GM19023 (cell line): ENCODE measurements at regions not wholly inside any gene's neighbourhood (a gene's known extent, or its start where the extent isn't known, plus 50 kb on each side); places are given as distances from the start of the nearest gene placed in this dataset.
"Not testable (repeated sequence)": the region's sequence is repeated elsewhere in the genome, so short reads cannot be mapped to it uniquely, and the experiment has no call there.

Experiments used
- ATAC-seq: cut with Tn5 transposase; IDR thresholded peaks from one replicate; pipeline ENCODE4 v1.9.1; 2021; ENCODE audit warnings: mild to moderate bottlenecking, moderate library complexity; ENCODE audit not compliant: unreplicated experiment

DNA sequence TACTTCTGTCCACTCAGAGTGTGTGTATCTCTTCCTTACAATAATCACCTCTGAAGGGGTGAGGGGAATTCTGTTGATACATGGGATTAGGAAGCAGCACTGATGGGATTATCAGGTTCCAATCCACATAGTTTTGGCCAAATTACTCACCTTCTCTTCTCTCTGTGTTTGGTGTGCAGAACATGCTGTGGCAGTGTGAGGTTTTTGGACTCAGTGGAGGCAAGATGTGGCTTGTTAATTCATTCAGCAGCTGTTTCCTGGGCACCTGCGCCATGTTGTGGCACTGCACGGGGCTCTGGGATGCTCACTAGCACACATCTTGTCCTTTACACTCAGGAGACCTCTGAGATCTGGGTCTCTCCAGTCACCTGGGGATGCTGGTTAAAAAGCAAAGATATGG, 350.3 kb upstream of the HS6ST1 start:
- no peak for ATAC-seq

DNA sequence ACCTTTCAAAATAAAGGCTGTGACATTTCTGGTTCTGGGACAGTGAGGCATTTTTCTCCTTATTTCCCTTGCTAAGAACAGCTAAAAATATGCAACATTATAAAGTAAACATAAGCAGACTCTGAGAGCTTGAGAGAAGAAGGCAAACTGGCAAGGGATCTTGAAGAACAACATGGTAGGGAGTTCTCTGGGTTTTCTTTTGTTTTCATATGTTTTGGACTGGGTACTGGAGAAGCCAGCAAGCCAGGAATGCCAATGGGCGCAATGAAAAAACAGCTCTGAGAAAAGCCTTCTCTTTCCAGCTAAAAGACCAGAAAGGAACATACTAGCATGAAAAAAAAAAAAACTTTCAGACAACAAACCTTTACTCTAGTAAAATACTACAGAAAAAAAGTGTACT, 351.4 kb upstream of the HS6ST1 start:
- ATAC-seq = no peak

DNA sequence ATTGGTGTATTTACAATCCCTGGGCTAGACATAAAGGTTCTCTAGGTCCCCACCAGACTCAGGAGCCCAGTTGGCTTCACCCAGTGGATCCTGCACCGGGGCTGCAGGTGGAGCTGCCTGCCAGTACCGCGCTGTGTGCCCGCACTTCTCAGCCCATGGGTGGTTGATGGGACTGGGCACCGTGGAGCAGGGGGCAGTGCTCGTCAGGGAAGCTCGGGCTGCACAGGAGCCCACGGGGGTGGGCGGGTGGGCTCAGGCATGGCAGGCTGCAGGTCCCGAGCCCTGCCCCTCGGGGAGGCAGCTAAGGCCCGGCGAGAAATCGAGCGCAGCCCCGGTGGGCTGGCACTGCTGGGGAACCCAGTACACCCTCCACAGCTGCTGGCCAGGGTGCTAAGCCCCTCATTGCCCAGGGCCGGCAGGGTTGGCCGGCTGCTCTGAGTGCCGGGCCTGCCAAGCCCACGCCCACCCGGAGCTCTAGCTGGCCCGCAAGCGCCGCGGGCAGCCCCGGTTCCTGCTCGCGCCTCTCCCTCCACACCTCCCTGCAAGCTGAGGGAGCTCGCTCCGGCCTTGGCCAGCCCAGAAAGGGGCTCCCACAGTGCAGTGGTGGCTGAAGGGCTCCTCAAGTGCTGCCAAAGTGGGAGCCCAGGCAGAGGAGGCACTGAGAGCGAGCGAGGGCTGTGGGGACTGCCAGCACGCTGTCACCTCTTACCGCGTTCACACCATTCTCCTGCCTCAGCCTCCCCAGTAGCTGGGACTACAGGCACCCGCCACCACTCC, 353.5 kb upstream of the HS6ST1 start:
- ATAC-seq = not testable (repeated sequence)

DNA sequence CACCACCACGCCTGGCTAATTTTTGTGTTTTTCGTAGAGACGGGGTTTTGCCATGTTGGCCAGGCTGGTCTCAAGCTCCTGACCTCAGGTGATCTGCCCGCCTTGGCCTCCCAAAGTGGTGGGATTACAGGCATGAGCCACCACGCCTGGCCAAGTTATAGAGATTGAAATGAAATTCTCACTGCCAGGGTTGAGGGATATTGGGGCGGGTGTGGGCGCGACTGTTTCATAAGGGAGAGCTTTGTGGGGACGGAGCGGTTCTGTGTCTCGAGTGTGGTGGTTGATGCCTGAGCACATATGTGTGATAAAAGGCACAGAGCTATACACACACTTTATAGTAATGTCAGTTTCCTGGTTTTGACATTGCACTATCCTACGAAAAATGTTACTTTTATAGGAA, 361.0 kb upstream of the HS6ST1 start:
- not testable (repeated sequence) for ATAC-seq

DNA sequence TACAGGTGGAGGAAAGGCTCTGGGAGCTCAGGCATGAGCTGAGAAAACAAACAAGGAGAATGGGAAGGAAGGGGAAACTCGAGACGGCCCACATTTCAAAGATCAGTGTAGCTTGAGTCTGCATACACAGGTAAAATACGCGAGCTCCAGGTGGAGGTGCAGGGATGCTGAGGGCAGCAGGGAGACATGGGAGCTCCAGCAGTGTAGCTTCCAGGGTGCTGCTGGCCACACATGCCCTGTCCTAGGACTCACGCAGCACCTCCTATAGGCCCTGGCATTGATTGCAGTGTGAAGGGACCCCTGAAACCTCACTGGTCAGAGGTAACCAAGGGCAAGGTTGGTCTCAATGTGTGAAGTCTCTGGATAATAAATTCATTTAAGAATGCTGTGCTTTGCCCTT, 362.8 kb upstream of the HS6ST1 start:
- ATAC-seq = no peak

DNA sequence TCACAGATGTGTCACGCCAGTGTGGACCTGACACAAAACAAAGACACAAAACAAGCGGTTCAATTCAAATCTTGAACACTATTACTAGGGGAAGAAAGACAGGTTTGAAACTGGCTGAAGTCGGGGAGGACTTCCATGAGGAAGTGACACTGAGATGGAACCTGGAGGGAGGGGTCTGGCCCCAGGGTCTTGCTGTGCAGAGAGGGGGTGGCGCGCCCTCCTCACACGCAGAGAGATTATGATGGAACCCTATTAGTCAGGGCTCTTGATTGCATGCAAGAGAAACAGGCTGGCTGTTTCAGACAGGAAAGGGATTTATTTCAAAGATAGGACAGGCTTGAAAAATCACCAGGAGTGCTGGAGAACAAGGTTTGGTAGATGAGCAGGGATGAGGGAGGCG, 363.6 kb upstream of the HS6ST1 start:
- ATAC-seq = no peak

DNA sequence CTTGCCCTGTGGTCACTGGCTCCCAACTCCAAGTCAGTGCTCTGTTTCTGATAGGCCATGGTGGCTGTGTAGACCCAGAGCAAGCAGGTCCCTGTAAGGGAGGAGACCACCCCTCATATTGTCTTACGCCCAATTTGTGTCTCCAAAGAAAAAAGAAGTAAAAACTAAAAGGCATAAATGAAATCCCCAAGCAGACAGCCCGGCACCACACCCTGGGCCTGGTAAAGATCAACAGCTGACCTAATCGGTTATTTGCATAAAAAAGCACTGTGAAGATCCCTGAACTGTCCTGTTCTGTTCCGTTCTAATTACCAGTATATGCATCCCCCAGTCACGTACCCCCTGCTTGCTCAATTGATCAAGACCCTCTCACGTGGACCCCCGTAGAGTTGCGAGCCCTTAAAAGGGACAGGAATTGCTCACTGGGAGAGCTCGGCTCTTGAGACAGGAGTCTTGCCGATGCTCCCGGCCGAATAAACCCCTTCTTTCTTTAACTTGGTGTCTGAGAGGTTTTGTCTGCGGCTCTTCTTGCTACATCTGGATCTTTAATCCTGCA, 364.1 kb upstream of the HS6ST1 start:
- ATAC-seq = no peak

DNA sequence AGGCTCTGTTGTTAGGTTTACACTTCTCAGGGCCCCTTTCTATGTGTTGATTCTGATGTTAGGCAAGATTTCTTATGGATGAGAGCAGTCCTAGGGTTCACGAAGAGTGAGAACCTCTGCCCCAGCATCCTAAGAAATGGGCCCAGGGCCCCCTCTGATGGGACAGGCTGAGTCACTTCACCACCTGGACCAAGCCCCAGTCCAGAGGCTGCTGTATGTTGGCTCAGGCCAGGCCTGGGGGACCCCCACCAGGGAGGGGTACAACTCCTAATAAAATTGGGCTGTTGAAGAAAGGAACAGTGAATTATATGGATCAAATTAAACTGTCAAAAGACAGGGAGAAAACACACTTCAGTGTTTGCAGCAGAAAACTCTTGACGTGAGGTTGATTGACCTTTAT, 365.9 kb upstream of the HS6ST1 start:
- ATAC-seq = no peak

DNA sequence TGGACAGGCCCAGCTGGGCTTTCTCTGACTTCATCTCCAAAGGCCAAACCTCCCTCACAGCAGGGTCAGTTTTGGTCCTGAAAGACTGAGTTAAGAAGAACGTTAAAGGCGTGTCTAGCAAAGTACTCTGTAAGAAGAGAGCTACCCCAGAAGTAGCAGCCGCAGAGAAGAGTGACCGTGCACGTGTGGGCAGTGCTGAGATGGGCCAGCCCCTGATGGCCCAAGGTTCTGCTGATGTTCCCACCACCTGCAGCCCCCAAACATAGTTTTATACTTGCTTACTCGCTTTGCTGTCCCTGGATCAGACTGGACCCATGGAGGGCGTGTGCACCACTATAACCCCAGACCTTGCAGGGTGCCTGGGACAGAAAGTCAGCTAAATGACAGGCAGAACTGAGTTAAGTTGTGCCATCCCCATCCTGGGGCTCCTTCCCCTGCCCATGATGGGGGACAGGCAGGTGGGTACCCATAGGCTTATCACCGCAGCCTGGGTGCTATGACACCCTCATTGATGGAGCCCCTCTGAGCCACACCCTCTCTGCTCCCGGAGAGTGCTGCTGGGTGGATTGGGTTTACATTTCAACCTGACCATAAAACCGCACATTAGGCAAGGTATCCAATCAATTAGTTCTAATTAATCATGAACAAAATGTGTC, 367.3 kb upstream of the HS6ST1 start:
- ATAC-seq = no peak

DNA sequence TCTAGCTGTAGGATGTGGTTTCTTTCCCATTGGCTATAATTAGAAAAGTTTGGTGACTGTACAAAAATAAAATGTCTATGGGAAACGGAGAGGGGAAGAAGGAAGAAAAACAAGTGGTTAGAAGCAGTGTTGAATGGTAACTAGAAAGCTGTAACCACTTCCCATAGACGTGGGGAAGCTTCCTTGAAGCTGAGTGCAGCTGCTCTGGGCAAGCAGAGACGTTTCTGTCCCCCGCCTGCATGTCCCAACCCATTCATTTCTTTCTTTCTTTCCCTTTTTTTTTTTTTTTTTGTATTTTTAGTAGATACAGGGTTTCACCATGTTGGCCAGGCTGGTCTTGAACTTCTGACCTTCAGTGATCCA, 367.8 kb upstream of the HS6ST1 start:
- ATAC-seq = no peak

DNA sequence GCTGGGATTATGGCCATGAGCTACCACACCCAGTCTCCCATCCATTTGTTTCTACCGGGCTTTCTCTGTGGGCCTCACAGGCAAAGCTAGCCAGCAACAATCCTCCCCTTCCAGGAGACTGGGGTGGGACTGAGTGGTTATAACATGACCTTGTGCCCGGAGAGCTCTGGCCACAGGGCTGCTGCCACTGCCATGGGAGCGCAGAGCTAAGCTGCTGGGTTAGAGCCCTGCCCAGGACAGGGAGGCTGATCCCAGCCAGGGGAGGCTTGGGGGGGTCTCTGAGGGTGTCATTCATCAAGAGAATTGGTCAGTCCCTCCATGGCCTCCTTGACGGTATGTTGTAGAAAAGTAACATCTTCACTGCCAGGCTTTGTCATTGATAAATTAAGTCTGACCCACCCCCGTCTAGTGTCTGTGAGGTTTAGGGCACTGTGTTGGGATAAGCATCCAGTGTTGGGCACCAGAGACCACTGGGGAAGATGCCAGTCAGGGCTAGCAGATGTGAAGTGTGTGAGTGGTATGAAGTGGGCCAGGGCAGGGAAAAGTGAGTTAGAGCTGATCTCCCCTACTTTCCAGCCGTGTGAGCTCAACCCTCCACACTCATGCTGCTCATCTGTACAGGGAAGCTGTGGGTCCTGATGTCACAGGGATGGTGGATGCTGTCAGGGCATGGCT, 368.4 kb upstream of the HS6ST1 start:
- ATAC-seq = no peak

DNA sequence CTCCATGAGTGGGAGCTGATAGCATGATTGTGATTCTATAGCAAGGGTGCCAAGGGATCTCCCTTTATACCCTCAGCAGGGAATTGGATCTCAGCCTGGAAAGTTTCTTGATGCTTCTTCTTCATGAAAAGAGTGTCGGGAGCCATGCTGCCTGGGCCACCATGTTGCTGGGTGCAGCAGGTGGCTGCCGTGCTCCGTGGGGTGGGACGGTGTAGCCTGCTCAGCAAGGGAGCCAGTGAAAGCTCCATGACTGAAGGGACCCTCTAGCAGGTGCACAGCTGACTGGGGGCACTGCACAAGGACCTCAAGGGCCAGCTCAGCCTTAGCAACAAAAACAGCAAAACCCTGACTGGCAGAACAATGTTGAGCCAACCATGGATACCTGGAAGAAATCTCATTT, 368.9 kb upstream of the HS6ST1 start:
- ATAC-seq = no peak

DNA sequence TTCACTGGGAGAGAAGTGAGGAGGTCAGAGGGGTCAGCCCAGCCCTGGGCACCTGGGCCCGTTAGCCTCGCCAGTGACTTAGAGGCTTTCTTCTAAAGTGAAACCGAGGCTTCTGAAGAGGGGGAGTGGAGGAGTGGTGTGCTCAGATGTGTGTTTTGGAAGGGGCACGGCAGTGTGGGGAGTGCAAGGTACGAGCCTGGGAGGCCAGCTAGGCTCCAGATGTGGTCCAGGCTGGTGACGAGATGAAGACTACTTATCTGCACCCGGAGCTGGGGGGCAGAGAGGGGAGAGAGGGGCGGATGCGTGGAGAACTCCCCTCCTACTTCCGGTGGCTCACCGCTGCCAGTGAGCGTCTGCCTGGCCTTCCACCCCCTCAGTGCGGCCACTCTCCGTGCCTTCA, 371.3 kb upstream of the HS6ST1 start:
- ATAC-seq = no peak

DNA sequence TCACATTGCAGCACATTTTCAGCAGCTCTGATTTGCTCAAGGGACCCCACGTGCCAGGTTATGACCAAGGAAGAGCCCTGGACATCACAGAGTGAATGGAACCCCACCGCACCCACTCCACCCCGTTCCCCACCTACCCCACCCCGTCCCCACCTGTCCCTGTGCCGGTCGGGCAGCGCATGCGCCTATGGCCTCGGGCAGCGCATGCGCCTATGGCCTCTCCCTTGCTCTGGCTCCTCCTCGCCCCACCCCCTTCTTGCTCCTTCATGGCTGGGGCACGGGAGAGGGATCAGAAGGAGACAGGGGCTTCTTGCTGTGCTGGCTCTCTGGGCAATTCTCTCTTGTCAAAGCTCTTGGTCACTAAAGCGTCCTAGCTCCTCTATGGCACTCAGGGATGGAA, 371.8 kb upstream of the HS6ST1 start:
- no peak for ATAC-seq

DNA sequence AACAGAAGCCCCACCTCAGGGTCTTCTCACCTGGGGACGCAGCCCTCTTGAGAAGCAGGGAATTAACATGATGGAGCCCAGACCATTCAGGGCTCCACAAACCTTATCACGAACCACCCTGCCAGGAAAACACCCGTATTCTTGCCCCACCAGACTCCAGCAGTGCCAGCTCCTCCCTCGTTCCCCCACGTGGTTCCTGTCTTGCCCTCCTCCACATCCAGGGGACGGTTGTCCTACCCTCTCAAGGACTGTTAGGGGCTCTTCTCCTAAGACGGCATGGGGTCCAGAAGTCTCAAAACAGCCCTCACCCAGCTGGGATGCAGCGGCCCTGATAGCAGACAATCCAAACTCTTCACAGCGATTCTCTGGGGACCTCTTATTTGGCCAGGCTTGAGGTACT, 372.2 kb upstream of the HS6ST1 start:
- ATAC-seq = no peak

DNA sequence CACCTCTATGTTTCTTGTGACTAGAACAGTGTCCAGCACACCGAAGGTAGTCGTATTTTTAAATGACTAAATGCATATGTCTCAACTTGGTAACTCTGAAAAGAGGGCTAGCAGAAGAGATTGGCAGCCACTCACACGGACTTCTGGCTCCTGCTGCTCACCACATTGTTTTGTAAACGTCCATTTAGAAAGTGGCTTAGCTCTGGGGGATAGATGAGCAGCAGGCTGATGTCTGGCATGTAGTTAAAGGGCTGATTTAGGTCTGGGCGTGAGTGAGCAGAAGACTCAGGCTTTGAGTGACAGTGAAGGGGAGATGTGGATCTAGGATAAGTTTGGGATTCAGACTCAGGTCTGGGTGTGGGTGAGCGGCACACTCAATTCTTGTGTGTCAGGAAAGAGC, 372.9 kb upstream of the HS6ST1 start:
- no peak for ATAC-seq

DNA sequence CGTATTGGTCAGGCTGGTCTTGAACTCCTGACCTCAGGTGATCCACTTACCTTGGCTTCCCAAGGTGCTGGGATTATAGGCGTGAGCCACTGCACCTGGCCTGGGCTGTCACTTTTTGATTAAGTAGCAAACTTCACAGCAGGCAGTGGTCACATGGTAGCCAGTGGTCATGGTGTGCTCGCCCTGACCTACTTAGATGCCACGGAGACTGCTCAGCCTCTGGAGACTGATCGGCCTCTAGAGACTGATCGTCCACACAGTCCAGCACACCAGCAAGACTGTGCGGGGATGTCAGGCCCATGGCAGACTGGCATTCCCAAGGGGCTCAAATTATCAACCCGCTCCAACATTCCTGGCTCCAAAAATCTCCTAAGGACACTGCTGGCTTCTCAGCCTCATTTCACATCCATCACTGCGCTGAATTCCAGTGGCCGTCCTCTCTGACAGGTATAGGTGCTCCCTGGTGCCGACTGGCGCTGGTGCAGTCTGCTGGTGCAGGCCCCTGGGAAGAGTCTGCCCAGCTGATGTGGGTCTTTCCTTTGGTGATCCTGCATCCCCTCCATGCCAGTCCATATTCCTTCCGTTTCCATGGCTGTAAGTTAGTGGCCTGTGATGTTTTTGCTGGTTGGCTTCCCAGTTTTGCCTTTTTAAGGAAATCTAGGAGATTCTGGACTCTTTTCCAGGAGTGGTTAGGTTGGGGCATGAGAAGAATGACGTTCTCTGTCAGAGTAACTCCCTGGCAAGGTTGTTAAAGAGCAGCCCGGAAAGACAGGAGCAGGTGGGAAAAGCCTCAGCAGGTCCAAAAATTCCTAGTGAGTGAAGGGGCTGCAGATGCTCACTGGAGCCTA, 374.5 kb upstream of the HS6ST1 start:
- no peak for ATAC-seq

DNA sequence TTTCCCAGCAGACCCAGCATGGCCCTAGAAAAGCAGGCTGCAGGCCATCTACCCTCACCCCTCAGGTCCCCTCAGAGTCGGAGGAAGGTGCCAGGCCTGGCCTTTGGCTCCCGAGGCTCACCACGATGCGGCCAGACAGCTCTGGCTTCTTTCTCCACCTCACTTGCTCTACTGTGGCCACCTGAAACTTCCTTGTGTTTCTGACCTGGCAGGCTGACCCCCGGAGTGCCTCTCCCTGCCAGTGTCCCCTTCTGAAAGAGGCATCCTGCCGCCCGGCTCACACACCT, 375.0 kb upstream of the HS6ST1 start:
- ATAC-seq = no peak

DNA sequence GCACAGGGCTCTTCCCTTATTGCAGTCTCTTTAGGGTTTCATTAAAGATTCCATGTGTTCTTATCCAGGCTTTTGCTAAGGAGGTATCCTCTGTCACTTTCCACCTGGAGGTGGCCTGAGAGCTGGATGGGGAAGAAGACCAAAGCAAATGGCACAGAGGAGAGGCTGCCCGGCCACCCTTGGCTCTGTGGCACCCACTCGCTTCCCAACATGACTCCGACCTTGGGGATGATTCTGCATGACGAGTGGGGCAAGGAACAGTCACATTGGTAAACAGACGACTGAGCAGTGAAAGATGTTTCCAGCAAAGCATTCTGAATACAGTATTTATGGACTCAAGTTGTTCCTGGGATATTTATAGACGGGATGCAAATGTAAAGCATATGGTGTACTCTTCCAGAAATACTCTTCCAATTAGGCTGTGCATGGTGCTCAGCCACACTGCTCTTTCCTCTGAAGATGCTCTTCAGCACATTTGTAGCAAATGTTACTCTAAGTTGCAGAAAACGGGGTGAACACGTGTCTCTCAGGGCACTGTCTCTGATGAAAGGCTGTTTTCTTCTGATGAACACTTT, 377.1 kb upstream of the HS6ST1 start:
- ATAC-seq = no peak

DNA sequence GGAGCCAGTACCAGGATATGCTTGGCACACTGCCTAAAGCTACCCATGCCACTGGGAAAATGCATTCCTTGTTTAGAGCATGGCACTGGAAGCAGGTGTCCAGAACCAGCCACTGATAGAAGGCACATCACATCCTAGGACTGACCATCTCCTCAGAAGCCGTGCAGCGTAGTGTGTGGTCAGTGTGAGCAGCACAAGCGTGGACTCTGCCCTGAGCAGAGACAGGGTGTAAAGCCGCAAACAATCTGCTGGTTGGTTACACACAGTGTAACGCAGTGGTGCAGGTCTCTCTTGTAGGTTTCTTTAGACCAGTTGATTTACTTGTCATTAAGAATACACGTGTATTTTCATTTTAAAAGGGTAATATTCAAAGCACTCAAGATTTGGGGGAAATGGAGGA, 377.8 kb upstream of the HS6ST1 start:
- ATAC-seq = no peak

DNA sequence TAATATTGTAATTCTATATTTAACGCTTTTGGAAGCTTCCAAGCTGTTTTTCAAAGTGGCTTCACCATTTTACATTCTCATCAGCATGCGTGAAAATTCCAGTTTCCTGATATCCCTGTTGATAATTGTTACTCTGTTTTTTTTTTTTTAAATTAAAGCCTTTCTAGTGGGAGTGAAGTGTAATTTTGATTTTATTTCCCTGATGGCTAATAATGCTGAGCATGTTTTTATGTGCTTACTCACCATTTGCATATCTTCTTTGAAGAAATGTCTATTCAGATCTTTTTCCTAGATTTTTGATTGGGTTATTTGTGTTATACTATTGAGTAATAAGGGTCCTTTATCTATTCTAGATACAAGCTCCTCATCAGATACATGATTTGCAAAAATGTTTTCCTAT, 382.8 kb upstream of the HS6ST1 start:
- no peak for ATAC-seq
